ENCODE measurements at regions not wholly inside any gene's neighbourhood (a gene's known extent, or its start where the extent isn't known, plus 50 kb on each side); places are given as distances from the start of the nearest gene placed in this dataset.

- Histone ChIP-seq H3K79me2 (no peaks in the 10 kb centered on the region), H3K27ac (no peak overlapping the region), H3K4me2 (ENCODE audit: low read length) (no peak overlapping the region), H3K4me1 (no peaks in the 10 kb centered on the region), H3K36me3 (ENCODE audit: control insufficient read depth, insufficient read depth, low read length) (no peaks in the 10 kb centered on the region), H3K9me3 (ENCODE audit: control insufficient read depth, low read length) (no peaks in the 10 kb centered on the region), H3K4me3 (ENCODE audit: low read depth, low read length) (no peak overlapping the region), H3K27me3 (ENCODE audit: control insufficient read depth, insufficient read depth, low read length) (no peaks in the 10 kb centered on the region), H3K9ac (no peak overlapping the region), H2AFZ (peak overlapping the region; percentile 16)
- TF ChIP-seq CTCF (IDR thresholded peaks at IDR 0.05): no peak
Observed at GRCh38 chr3:153284282-153284938, 122.4 kb downstream of the RAP2B start.

- TF ChIP-seq CTCF (IDR thresholded peaks at IDR 0.05): no peak
- no peaks in the 10 kb centered on the region for H3K27me3 ChIP-seq (ENCODE audit: control insufficient read depth, insufficient read depth, low read length)
- no peak overlapping the region for H3K4me2 ChIP-seq (ENCODE audit: low read length)
- no peak overlapping the region for H3K9ac ChIP-seq
- no peaks in the 10 kb centered on the region for H3K9me3 ChIP-seq (ENCODE audit: control insufficient read depth, low read length)
- no peaks in the 10 kb centered on the region for H3K4me1 ChIP-seq
- no peak overlapping the region for H3K4me3 ChIP-seq (ENCODE audit: low read depth, low read length)
- peak overlapping the region; percentile 37 for H3K27ac ChIP-seq
- no peaks in the 10 kb centered on the region for H3K36me3 ChIP-seq (ENCODE audit: control insufficient read depth, insufficient read depth, low read length)
- peak overlapping the region; percentile 36 for H2AFZ ChIP-seq
- no peaks in the 10 kb centered on the region for H3K79me2 ChIP-seq
Observed at GRCh38 chr3:153285194-153285641, 123.2 kb downstream of the RAP2B start.

GRCh38 chr3:153285982-153286381, 124.0 kb downstream of the RAP2B start:
- Histone ChIP-seq H3K4me3 (ENCODE audit: low read depth, low read length) (no peak overlapping the region), H3K79me2 (no peaks in the 10 kb centered on the region), H3K27ac (peak overlapping the region; percentile 1), H3K4me2 (ENCODE audit: low read length) (no peak overlapping the region), H3K9me3 (ENCODE audit: control insufficient read depth, low read length) (no peaks in the 10 kb centered on the region), H2AFZ (no peak overlapping the region), H3K36me3 (ENCODE audit: control insufficient read depth, insufficient read depth, low read length) (no peaks in the 10 kb centered on the region), H3K27me3 (ENCODE audit: control insufficient read depth, insufficient read depth, low read length) (no peaks in the 10 kb centered on the region), H3K9ac (no peak overlapping the region), H3K4me1 (no peaks in the 10 kb centered on the region)
- no peak for TF ChIP-seq CTCF (IDR thresholded peaks at IDR 0.05)

- Histone ChIP-seq H3K79me2 (no peaks in the 10 kb centered on the region), H3K4me2 (ENCODE audit: low read length) (no peak overlapping the region), H3K36me3 (ENCODE audit: control insufficient read depth, insufficient read depth, low read length) (no peaks in the 10 kb centered on the region), H3K4me3 (ENCODE audit: low read depth, low read length) (no peak overlapping the region), H2AFZ (no peak overlapping the region), H3K27ac (no peak overlapping the region), H3K4me1 (peaks cover 2% of the 10 kb centered on the region), H3K27me3 (ENCODE audit: control insufficient read depth, insufficient read depth, low read length) (no peaks in the 10 kb centered on the region), H3K9me3 (ENCODE audit: control insufficient read depth, low read length) (no peaks in the 10 kb centered on the region), H3K9ac (no peak overlapping the region)
- no peak for TF ChIP-seq CTCF (IDR thresholded peaks at IDR 0.05)
Observed at GRCh38 chr3:153287017-153287416, 125.0 kb downstream of the RAP2B start.

- H3K27ac ChIP-seq: no peak overlapping the region
- no peaks in the 10 kb centered on the region for H3K9me3 ChIP-seq (ENCODE audit: control insufficient read depth, low read length)
- no peak overlapping the region for H3K4me2 ChIP-seq (ENCODE audit: low read length)
- peaks cover 2% of the 10 kb centered on the region for H3K4me1 ChIP-seq
- H2AFZ ChIP-seq: no peak overlapping the region
- TF ChIP-seq CTCF (IDR thresholded peaks at IDR 0.05): no peak
- no peak overlapping the region for H3K4me3 ChIP-seq (ENCODE audit: low read depth, low read length)
- H3K79me2 ChIP-seq: no peaks in the 10 kb centered on the region
- H3K9ac ChIP-seq: no peak overlapping the region
- no peaks in the 10 kb centered on the region for H3K36me3 ChIP-seq (ENCODE audit: control insufficient read depth, insufficient read depth, low read length)
- no peaks in the 10 kb centered on the region for H3K27me3 ChIP-seq (ENCODE audit: control insufficient read depth, insufficient read depth, low read length)
Observed at GRCh38 chr3:153289334-153289808, 127.3 kb downstream of the RAP2B start.

Measured in parathyroid adenoma (tissue), 2 donors.